ENCODE measurements at regions not wholly inside any gene's neighbourhood (a gene's known extent, or its start where the extent isn't known, plus 50 kb on each side); places are given as distances from the start of the nearest gene placed in this dataset.
"Not testable (repeated sequence)": the region's sequence is repeated elsewhere in the genome, so short reads cannot be mapped to it uniquely, and the experiment has no call there.

DNA sequence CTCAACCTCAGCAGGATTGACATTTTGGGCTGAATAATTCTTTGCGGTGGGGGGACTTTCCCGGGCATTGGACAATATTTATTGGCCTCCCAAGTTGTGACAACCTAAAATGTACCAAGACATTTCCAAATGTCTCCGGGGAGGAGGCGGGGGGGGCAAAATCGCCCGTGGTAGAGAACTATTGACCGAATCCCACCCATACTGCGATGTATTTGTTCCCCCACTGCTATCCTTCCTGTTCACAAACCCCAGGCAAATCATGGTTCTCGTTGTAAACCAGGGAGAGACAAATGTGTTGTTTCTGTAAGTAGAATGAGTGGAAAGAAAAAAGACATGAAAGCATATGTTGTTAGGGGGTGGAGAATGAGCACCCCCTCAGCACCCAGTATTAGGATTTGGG lies 141.9 kb downstream of the PSAT1 start:
- DNase-seq = no peak

DNA sequence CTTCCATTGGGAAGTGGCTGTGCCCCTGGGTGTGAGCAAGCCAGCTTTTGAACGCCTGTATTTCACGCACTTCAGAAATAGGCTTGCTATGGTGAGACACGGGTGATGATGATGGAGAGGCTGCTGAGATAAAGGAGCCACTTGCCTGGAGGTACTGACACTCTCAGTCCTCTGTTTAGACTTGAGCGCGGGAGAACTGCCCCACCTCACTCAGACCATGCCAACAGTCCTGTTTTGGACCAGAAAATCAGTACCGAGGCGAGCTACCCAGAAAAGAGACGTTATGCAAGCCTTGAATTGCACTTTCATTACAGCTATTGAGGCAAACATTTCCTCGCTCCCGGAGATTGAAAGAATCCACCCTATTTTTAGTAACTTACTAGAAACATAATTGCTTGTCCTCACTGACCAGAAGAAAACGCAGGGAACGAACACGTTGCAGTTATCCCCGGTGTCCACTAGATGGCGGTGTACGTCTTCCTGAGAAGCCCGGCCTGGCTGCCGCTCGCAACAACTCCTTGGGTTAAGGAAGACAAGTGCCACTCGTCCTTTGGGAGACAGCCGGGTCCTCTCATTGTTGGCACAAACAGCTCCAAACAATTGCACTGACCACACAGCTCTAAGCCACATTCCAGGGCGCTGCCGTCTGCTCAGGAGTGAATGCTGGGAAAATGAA lies 142.4 kb downstream of the PSAT1 start:
- DNase-seq = peak; percentile 97

DNA sequence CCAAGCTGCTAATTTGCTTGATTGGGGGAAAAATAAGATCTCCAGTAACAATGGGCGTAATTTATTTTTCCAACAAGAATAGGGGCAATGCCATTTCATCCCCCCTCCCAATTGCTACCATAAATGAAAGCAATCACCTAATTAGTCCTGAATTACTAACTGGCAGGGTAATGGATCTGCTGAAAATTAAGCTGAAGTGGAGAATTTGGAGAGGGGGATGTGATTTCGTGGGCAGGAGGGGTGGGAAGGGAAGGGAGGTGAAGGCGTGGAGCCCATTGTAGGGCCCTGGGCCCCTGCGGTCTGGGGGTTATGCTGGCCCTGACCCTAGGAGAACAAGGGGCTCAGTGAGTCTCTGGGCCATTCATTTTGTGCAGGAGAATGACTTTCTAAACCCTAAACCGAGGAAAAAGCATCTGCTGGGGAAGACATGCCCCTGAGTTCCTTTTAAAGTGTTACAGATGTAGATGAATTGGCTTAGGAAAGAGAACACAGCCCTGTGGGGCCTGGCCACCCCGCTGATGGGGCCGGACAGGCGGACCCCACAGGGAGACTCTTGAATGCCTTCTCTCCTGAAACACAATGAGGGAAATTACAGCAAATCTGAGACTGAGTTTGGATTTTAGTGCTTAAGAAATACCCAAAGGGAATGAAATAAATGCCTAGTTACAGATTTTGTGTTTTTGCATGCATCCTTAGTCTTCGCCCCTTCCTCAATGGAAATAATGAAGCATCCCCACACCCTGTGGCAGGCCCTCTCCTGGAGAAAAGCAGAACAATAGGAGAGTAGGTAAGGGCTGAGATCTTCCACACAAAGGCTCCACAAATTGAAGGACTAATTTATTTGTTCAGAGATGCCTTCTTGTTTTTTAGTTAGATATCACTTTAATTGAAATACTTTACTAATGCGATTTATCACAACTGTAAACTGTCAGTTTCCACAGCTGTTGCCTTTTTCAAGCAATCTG lies 143.2 kb downstream of the PSAT1 start:
- peak; percentile 66 for DNase-seq

DNA sequence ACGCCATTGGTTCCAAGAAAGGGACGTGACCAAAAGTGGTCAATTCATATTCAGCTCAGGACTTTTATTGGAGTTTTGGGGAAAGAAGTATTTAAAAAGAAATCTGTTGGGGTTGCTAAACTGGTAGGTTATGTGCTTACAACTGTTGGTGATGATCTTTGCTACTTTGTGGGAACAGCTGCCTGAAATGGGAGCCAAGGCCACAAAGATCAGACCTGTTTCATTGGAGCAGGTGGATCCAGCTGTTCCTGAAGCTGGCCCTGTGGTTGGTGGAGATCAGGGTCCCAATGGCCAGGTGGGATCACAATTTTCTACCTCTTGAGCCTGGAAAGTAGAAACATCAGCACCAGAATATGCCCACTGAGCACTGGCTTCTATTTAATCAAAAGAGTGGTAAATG lies 144.5 kb downstream of the PSAT1 start:
- no peak for DNase-seq

DNA sequence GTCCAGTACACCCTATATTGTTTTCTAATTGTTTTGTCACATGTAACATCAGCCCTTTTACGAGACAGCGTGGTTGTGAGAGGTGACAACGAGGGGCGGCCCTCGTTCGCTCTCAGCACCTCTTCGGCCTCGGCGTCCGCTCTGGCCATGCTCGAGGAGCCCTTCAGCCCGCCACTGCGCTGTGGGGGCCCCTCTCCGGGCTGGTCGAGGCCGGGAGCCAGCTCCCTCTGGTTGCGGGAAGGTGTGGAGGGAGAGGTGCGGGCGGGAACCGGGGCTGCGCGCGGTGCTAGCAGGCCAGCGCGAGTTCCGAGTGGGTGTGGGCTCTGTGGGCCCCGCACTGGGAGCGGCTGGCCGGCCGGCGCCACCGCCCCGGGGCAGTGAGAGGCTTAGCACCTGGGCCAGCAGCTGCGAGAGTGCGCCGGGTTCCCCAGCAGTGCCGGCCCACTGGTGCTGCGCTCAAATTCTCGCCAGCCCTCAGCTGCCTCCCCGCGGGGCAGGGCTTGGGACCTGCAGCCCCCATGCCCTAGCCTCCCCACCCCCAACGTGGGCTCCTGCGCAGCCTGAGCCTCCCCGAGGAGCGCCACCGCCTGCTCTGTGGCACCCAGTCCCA lies 145.0 kb downstream of the PSAT1 start:
- DNase-seq = no peak

DNA sequence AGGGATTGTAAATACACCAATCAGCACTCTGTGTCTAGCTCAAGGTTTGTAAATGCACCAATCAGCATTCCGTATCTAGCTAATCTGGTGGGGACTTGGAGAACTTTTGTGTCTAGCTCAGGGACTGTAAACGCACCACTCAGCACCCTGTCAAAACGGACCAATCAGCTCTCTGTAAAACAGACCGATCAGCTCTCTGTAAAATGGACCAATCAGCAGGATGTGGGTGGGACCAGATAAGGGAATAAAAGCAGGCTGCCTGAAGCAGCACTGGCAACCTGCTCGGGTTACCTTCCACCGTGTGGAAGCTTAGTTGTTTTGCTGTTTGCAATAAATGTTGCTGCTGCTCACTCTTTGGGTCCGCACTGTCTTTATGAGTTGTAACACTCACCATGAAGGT lies 145.7 kb downstream of the PSAT1 start:
- DNase-seq = not testable (repeated sequence)

DNA sequence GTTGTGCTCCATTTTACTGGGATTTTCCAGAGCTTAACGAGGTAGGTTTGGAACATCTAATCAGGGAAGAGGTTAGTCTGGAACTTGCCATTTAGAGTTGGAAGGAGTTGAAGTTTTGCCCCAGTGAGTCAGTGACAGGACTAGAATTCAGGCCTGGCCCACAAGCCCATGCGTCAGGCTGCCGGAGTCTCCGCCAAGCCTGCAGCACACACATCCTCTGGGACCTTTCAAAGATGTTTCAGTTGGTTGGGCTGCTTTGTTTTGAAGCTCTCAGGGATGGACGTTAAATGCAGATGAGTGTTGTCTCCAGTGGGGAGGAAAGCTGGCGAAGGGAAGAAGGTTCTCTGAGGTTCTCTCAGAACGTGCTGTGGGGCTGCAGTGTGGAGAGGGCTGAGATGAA lies 147.0 kb downstream of the PSAT1 start:
- DNase-seq = no peak

DNA sequence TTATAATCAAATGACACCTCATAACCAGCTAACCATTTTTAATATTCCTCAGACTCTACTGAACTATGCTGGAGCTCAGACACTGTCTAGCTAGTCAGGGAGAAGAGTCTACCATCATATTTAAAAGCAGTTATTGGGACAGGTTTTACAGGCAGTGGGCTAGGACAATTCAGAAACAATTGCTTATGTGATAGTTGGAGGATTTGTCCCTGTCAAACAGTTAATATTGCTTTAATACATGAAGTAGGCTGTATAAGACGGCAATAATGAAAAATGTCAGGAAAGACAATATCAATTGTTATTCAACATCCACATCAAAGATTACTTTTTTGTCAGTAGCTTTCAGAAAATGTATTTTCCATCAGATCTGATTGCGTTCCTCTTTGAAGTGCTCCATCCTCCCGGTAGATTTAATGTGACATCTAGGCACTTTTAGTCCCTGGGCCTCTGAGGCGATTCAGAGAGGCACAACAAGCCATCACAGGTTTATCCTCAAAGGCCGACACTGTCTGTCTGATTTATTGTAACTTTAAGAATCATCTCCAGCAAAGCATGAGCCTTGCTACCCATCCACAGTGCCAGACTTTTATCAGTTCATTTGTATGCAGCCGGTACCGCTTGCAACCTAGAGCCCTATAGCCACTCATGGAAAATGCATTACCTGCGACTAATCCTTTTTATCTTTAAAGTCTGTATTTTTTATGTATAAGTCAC lies 152.2 kb downstream of the PSAT1 start:
- DNase-seq = peak; percentile 81

DNA sequence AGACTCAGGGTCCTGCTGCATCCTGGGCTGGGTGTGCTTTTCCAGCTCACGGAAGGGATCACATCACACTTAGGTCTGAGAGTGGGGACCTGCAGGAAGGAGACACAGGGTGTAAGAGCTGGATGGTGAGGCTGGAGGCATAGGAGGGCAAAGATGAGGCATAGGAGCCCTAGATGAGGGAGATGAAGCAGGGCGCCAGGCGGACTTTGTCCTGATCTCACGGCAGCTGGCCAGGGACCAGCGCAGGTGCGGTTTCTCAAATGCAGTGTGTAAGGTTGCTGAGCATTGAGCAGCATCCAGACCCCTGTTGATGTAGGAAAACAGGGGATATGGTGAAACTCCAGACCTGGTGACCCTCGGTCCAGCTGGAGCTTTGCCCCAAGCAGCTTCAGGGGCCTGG lies 156.5 kb downstream of the PSAT1 start:
- no peak for DNase-seq

DNA sequence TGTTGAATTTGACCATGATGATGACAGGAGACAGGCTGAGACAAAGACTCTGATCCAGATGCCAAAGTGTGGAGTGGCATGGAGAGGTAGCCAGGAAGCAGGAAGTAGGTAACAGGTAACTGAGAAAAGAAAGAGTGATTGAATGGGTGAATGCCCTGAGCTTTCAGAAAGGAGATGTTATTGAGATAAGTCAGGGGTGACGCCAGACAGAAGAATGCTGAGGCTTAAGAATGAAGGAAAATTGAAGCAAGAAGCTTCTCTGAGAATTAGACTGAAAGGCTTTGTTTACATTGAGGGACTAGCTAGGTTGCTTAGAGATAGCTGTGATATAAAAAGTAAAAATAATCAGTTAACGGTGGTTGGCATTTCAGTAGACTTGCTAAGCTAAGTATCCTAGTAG lies 165.7 kb downstream of the PSAT1 start:
- no peak for DNase-seq

DNA sequence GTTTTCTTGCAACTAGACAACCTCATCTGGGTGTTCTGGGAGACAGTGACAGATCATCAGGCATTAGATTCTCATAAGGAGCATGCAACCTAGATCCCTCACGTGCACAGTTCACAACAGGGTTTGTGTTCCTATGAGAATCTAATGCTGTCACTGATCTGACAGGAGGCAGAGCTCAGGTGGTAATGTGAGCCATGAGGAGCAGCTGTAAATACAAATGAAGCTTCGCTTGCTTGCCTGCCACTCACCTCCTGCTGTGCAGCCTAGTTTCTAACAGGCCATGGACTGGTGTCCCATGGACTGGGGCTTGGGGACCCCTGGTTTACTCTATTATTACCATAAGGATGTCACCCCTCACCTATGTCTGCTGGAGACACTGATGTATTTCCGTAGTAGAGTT lies 166.8 kb downstream of the PSAT1 start:
- DNase-seq = no peak

DNA sequence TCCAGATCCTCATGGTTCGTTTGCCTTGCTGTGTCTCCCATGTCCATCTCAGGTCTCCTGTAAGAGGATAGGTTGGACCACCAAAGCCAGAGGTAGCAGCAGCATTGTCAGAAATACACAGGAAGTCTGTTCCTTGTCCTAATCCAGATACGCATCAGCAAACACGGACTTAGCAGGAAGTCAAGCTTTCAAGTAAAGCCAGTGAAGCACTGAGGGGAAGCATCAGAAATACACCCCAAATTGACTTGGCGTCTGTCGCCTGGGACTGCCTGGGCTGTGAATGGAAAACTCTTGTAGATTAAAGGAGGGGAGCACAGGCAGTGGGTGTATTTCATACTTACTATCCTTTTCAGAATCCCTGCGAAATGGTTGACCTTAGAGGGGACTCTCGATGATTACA lies 171.3 kb downstream of the PSAT1 start:
- peak; percentile 68 for DNase-seq

DNA sequence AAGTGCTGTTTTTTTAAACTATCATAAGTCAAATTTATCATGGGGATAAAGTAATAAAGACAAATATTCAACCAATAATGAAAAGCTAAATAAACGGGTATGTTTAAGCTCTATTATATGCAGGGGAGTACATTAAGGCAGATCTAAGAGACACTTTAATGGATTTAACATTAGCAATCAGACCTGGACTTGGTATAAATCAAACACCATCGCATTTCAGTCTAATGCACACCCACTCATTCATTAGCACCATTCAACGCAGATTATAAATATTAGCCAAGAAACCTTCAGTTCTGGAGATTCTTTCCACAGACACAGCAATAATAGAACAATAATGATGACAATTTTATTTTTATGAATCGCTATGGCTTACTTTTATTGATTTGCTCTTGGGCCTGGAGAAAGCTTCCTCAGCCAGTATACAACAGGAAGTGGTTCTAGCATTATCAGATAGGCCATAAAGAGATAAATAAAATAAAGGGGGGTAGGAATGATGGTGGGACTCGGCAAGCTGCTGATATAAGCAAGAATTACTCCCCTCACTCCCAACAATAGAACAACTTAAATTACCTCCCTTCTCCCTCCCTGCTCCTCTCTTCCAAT lies 172.2 kb downstream of the PSAT1 start:
- no peak for DNase-seq

DNA sequence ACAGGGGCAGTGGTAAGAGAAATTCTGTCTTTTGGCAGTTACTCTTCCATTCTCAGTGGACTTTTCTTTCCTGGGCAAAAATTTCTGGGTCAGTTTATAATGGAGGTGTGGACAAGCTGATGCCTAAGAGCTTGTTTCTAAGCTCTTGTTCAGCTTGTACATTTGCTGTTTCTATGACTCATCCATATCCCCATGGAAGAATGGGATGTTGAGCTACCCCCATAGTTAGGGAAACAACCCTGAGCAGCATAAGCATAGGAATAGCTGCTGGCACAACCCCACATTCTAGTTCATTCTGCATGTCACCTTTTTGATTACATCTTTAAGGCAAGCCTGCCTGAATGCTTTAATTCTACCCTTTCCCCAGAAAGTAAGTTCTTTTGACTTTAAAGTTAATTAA lies 173.3 kb downstream of the PSAT1 start:
- no peak for DNase-seq

DNA sequence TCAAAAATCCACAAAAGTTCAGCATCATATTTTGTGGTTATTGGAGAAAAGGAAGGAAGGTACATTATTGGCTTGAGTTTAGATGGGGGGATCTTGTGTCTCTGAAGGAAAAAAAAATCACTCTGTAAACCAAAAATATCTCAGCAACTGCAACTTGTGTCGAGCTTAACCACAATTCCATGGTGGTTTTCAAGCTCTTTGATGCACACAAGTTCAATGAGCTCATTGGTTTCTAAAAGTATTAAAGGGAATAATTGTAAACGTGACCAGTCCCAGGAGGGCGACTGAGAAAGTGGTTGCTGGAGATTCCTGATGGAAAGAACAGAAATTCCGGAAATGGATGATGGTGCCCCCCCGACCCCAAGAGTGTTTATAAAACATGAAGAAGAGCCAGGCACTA lies 173.8 kb downstream of the PSAT1 start:
- DNase-seq = no peak

DNA sequence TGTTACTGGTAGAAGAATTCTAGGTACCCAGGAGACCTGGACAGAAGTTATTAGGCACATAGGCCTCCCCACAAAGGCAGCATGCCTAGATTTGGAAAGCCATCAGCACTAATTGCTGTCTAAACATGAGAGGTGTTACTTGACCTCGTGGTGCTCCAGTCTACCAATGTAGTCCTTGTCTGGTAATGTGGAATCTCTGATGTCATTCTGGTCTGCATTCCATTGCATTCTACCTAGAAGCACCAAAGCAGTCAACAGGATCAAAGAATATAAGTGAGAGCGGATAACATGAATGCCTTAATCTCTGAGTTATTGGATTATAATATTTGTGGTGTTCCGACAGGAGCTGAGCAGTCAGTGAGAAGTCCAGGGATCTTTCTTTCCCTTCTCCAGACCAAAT lies 175.2 kb downstream of the PSAT1 start:
- no peak for DNase-seq

DNA sequence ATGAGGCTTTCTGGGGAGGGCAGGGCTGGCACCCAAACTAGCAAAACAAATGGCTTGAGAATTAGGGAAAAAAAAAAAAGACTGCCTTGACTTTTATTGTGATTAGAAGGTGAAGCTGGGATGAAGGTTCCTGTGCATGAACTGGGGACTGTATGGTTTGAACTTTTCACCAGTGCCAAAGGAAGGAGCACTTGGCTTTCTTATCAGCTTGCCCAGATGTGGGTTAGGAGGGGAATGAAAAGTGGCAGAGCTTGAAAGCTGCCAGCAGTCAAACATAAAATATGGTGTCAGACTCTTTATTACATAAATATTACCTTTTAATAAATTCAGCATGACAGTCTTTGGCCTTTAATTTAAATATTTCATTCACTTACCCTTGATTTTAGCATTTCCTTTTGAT lies 182.5 kb downstream of the PSAT1 start:
- DNase-seq = no peak

DNA sequence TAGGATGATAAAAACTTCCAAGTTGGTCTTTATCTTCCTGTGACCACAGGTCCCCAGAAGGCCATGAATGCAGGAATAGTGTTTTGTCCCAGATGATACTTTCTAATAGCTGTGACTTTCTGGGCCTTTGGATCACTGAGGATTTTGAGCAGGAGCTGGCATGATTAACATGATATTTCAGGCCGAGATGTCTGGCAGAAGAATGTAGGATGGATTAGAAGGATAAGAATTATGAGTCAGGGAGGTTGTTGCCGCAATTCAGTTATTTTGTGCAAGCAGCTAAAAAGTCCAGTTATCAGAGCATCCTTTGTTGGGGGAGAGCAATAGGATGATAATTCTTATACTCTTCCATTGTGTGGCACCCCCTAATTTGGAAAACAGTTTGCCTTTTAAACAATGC lies 189.7 kb downstream of the PSAT1 start:
- no peak for DNase-seq

DNA sequence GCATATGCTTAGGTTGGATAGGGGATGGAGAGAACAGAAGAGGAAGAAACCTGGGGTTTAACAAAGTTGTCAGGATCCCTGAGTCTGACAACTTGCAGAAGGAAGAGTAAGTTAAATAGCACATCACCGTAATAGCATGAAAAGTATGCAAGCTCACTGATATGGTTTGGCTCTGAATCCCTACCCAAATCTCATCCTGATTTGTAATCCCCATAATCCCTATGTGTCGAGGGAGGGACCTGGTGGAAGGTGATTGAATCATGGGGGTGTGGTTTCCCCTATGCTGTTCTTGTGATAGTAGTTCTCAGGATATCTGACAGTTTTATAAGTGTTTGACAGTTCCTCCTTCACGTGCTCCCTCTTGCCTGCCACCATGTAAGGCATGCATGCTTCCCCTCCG lies 193.3 kb downstream of the PSAT1 start:
- no peak for DNase-seq

DNA sequence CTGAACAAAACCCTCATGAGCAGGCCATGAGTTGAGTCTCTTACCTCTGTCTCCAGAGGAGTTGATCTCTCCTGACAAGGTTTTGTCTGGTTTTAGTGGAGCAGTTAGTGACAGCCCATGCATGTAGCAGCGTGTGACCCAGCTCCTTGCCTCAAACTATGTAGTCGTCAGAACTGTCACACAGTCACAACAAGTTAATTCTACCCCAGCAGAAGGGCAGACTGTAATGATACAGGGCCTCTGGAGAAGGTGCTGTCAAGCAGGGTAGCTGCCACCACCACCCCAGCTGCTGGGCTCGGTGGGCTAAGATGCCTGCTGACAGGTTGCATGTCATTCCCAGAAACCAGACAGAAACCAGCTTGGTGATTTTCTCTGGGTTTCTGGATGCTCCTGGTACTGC lies 194.5 kb downstream of the PSAT1 start:
- DNase-seq = peak; percentile 61

DNA sequence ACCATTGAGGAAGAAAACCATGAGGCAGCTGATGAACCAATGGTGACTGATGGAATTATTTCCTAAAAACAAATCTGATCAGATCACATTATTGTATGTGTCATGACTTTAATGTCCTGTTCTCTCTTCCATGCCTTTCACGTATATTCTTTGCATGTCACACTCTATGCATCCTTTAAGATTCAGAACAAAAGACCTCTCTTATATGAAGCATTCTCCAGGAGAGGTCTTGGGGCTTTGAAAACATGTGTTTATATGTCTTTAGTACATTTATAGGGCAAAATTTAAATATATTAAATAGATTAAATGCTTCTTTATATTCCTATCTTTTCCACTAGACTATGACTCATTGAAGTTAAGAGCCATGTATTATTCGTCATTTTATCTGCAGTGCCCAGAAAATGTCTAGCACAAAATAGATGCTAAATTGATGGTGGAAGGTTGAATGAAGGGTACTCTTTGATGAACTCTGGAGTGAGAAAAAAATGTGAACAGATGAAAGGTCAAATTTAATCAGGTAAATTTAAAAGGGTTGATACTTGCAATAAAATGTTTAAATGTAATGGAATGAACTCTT lies 196.3 kb downstream of the PSAT1 start:
- no peak for DNase-seq

DNA sequence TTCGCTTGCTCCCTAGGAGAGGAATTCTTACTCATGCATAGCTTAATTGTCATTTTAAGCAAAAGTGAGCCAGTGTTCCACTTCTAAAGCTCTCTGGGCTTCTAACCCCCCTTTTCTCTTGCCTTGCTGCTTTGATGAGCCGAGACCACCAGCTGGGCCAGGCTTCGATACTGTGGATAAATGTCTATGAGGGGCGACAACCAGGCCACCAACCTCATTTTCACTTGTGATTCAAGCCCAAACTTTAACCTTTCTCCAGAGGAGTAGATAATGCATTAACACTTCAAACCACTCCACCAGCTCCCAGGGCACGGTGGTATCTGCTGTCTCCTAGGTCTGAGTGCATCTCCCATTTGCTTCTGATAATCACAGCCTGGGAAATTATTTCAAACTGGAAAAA lies 205.6 kb downstream of the PSAT1 start:
- DNase-seq = peak; percentile 64
